HK-2 (cell line): ENCODE measurements at regions not wholly inside any gene's neighbourhood (a gene's known extent, or its start where the extent isn't known, plus 50 kb on each side); places are given as distances from the start of the nearest gene placed in this dataset.

Experiments
- DNase-seq: peaks from one replicate; pipeline ENCODE4 v3.0.0-alpha.2; 2018; ENCODE audit not compliant: unreplicated experiment

DNA sequence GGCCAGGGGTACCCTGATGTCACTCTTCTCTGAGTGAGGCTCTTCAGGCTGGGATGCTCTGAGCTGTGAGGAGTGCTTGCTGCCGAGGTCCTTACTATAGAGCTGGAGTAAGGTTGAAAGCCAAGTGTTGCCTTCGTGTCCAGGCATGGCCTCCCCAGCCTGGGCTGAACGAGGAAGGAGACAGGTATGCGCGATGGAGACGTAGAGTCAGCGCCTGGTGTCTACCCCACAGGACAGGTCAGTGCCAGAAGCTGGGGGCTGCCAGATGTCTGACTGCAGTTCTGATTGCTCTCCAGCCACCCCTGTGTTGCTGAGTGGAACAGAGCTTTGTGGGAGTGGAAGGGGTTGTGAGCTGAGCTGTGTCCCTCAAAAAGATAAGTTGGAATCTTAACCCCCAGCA, 135.8 kb upstream of the AJAP1 start:
- no peak for DNase-seq

GRCh38 chr1:4519954-4520353, 134.5 kb upstream of the AJAP1 start:
- DNase-seq, result no peak

- no peak for DNase-seq
These were observed 130.9 kb upstream of the AJAP1 start for GRCh38 chr1:4523551-4523950.

- no peak for DNase-seq
These were observed 127.7 kb upstream of the AJAP1 start for GRCh38 chr1:4526747-4527146.

DNA sequence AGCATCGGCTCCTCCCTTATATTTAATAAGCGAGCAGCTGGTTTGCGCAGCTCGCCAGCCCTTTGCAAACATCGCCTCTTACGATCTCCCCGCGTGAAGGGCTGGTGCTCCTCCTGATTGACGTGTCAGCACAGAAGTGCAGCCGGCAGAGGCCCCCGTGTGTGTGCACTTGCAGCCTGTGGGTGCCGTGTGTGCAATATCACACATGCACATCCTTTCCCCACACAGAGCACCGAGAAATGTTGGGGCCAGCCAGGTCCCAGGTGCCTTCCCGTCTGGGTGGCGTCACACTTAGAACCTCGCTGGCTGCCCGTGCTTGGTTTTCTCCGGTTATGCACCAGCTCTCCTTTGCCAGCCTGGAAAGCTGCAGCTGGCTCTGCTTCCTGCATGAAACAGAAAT, 126.6 kb upstream of the AJAP1 start:
- DNase-seq, result no peak

DNA sequence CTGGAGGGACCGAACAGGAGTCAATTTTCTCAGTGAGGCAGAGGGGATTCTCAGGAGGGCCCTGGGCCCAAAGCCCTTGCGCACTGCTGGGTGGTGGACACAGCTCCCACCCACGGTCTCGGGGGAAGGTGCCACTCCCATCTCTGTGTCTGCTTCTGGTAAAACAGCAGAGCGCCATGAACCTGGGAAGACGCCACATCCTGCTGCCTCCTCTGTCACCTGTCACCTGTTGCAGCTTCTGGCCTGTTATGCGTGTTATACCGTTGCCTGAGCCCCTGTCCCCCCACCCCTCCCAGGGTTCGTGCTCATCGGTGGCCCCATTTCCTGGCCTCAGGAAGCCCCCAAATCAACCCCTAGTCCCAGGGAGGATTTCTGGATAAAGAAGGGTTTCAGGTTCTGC, 125.8 kb upstream of the AJAP1 start:
- no peak for DNase-seq

DNA sequence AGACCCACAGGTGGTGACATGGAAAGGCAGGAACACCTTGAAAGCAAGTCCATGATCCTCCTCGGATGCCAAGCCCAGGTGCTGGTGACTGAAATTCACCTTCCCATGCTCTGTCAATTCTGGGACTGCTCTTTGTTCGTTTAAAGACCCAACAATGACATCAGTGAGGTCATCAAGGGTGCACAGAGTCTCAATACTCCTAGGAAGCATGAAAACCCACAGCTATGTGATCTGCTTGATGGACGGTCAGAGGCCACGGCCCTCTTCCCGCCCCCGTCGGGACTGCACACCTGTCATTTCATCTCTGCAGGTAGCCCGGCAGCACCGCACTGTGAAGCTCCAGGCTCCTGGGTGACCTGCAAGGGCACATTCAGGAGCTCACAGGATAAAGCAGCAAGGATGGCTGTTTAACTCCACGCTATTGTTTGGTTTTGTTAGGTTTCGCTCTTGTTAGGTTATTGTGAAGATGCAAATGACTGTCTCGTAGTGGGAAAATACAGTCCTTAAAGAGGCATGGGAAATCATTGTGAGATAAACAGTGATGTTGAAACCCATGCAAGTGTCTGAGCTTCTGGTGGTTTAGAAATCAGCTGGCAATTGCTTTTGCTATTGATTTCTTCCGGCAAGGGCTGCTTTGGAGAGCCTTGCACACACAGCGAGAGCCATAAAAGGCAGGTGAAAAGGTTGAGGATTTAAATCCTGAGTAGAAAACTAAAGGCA, 124.8 kb upstream of the AJAP1 start:
- DNase-seq, result no peak

DNA sequence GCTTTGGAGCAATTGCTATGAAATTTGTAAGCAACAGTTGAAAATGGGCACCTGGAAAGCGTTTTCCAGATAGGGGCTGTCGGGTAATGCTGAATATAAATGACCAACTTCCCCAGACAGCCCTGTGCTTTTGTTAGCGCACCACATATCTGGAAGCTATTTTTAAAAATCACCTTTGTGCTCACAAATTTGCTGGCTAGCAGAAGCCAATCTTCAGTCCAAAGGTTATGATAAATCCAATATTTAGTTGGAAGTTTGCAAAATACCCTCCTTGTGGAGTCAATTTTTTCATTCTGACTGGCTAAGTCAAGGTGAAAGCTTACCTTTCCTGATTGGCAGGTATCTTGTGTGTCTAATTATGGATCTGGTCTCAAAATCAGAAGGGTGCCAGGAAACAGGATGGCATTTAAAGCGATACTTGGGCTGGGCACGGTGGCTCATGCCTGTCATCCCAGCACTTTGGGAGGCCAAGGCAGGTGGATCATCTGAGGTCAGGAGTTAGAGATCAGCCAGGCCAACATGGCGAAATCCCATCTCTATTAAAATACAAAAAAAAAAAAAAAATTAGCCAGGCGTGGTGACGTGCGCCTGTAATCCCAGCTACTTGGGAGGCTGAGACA, 124.1 kb upstream of the AJAP1 start:
- no peak for DNase-seq

- no peak for DNase-seq
These were observed 122.6 kb upstream of the AJAP1 start for GRCh38 chr1:4531842-4532241.

- no peak for DNase-seq
These were observed 121.8 kb upstream of the AJAP1 start for GRCh38 chr1:4532656-4533055.

DNA sequence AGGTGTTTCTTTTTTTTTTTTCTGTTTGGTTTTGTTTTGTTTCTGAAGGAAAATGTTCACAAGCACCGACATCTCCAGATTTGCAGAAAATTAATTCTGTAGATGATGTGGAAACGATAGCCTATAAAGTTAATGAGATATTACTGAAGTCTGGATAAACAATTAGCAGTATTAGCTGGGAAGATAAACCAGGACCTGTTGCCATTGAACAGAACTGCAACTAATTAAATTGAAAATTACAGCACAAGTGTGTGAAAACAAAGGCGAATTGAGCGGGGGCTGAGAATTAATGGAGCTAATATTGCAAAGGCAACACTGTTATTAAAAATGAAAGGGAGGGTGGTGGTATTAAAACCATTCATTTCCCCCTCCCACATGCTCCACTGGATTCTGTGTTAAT, 107.5 kb upstream of the AJAP1 start:
- DNase-seq, result no peak

GRCh38 chr1:4549930-4550329, 104.5 kb upstream of the AJAP1 start:
- no peak for DNase-seq

DNA sequence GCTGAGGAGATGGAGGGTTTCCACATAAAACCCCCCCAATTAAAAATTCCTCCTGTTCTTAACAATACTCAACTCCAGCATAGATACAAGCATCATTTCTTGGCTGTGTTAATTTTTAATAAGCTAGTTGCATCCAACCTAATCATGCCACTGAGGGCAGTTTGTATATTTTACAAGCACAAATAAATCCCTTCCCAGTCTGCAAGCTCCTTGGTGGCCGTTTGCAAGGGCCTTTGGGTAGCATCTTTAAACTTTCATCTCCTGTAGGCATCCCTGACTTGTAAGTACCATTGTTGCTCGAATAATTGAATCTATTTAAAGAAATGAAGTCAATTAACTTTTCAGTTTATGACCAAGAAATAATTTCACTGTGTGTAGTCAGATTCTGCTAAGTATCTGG, 103.5 kb upstream of the AJAP1 start:
- DNase-seq, result no peak

GRCh38 chr1:4551706-4552105, 102.7 kb upstream of the AJAP1 start:
- DNase-seq, result no peak

- DNase-seq, result no peak
These were observed 100.6 kb upstream of the AJAP1 start for GRCh38 chr1:4553761-4554160.

GRCh38 chr1:4554271-4554865, 100.0 kb upstream of the AJAP1 start:
- DNase-seq, result no peak

DNA sequence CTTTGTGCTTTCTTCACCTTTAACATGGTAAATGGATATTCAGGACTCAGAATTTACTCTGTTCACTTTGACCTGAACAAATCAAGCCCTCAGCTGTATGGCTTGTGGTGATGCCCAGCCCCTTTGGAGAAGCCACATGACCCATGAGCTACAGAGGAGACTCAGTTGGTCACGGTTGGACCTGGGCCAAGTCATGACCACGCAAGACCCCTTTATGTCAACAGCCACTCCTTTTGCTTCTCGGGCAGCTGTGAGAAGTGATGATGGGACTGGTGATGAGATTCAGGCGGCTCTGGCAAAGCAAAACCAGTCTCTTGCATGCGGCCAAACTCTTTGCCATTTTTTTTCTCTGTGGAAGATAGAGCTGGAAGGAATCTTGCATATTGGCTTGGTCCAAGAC, 96.5 kb upstream of the AJAP1 start:
- no peak for DNase-seq

DNA sequence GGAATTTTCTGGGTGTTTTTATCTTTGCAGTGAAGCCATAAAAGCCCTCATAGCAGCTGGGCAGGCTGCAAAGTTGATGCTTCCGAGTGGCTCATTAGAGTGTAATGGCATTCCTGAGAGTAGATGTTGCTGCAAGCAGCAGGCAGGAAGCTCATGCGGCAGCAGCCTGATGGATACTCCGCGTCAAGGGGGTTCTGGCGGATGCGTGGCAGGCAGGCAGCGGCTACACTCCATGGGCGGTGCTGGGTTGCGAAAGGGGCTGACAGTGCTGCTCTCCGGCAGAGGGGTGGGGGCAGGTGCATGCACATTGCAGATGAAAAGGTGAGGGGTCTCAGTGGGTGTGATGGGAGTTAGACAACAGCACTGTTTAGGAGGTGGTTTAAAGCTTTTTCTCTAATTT, 93.2 kb upstream of the AJAP1 start:
- no peak for DNase-seq

DNA sequence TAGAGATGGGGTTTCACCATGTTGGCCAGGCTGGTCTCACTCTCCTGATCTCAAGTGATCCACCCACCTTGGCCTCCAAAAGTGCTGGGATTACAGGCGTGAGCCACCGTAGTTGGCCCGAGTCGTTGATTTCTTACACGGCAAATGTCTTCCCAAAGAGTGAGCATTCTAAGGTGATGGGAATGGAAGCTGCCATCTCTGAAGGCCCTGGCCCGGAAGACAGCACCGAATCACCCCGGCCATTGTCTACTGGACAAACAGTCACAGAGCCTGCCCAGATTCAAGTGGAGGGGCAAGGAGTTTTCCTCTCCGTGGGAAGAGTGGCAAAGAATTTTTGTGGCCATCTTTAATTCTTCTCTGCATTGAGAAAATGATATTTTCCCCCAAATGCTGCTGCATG, 92.1 kb upstream of the AJAP1 start:
- no peak for DNase-seq

- DNase-seq, result no peak
These were observed 90.8 kb upstream of the AJAP1 start for GRCh38 chr1:4563586-4563985.

- DNase-seq, result no peak
These were observed 90.4 kb upstream of the AJAP1 start for GRCh38 chr1:4564051-4564450.

- no peak for DNase-seq
These were observed 89.2 kb upstream of the AJAP1 start for GRCh38 chr1:4565166-4565565.

DNA sequence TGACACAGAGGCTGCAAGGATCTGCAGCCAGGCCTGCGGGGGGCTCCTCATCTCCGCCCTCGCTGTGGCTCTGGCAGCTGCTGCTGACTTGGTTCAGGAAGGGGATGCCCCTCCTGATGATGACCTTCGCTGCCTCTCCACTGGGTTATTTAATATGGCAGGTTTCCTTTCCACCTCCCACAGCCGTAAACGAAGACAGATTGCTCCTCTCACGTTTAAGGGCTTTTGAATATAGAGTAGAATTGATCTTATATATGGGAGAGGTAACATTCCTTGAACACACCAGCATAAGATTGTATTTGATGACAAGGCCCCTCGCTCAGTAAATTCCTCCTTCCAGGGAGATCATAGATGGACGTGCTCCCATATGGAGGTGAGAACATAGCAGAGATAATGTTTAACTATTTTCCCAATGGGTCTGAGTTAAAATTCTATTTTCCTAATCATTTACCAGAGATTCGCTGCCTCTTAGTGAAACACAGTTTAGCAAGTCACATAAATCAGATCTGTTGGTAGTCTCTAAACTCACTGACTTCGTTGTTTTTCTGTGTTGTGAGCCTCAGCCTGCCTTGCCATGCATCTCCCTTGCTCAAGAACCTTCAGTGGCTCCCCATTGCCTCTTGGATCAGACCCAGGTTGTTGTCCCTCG, 88.5 kb upstream of the AJAP1 start:
- DNase-seq, result no peak
